HG02610 (cell line): ENCODE measurements at regions not wholly inside any gene's neighbourhood (a gene's known extent, or its start where the extent isn't known, plus 50 kb on each side); places are given as distances from the start of the nearest gene placed in this dataset.
"Not testable (repeated sequence)": the region's sequence is repeated elsewhere in the genome, so short reads cannot be mapped to it uniquely, and the experiment has no call there.

ENCODE experiments used
- ATAC-seq: cut with Tn5 transposase; IDR thresholded peaks from one replicate; pipeline ENCODE4 v1.9.1; 2021; ENCODE audit warnings: mild to moderate bottlenecking, moderate library complexity; ENCODE audit not compliant: unreplicated experiment

DNA sequence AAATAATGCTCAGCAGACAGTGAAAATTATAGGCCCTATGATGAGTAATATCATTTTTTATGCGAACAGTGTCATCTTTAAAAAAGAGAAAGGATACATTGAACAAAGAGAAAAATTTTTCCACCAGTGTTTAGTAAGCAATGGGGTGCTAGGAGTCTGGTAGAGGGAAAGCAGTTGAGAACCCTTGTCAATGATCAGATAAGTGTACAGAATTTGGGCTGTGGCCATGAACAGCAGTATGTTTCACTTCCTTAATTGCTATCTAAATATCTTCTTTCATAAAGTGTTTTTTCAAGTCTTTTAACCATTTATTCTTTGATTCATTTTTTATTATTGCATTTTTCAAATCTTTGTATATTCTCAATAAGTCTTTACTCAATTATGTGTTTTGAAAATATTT is 750.7 kb upstream of the KCND2 start:
- ATAC-seq, result no peak

- ATAC-seq, result no peak
Measured at GRCh38 chr7:119522698-119523097, 750.3 kb upstream of the KCND2 start.

GRCh38 chr7:119545118-119545517 is 727.9 kb upstream of the KCND2 start:
- ATAC-seq, result no peak

DNA sequence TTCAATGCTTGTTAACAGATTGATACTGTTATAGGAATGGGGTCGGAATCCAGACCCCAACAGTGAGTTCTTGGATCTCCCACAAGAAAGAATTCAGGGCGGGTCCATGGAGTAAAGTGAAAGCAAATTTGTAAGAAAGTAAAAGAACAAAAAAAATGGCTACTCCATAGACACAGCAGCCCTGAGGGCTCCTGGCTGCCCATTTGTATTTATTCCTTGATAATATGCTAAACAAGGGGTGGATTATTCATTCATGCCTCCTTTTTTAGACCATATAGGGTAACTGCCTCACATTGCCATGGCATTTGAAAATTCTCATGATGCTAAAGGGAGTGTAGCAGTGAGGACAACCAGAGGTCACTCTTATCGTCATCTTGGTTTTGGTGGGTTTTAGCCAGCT is 717.2 kb upstream of the KCND2 start:
- no peak for ATAC-seq

- ATAC-seq, result no peak
Measured at GRCh38 chr7:119556436-119556835, 716.5 kb upstream of the KCND2 start.

DNA sequence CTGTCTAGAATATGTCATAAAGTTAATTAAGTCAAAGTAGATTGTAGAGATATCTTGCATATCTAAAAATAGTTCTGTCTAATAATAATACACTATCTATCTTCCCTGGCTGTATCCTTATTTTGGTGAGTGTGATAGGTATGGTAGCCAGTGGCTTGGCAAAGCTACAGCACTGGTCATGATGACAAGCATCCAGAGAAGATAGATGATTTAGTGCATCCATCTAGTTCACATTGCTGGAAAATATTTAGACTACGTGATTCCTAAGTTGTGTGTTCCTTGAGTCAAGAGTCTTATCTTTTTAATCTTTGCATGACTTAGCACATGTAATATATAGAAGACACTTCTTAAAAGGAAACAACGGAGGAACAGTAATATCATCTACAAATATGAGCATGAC is 711.2 kb upstream of the KCND2 start:
- ATAC-seq, result no peak

GRCh38 chr7:119562839-119563238 is 710.1 kb upstream of the KCND2 start:
- ATAC-seq, result no peak

- no peak for ATAC-seq
Measured at GRCh38 chr7:119571666-119572065, 701.3 kb upstream of the KCND2 start.

GRCh38 chr7:119572132-119572531 is 700.8 kb upstream of the KCND2 start:
- ATAC-seq, result no peak

GRCh38 chr7:119572541-119572940 is 700.4 kb upstream of the KCND2 start:
- ATAC-seq, result no peak

GRCh38 chr7:119578116-119578515 is 694.9 kb upstream of the KCND2 start:
- no peak for ATAC-seq

DNA sequence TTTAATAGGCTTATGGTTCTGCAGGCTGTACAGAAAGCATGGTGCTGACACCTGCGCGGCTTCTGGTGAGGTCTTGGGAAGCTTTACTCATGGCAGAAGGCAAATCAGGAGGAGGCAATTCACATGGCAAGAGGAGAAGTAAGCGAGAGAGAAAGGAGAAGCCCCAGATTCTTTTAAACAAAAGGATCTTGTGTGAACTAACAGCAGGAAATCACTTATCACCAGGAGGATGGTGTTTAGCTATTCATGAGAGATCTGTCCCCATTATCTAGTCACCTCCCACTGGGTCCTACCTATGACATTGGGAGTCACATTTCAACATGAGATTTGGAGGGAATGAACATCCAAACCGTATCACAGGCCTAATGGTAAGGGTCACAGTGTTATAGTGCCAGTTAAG is 678.0 kb upstream of the KCND2 start:
- no peak for ATAC-seq

- ATAC-seq, result no peak
Measured at GRCh38 chr7:119596651-119597050, 676.3 kb upstream of the KCND2 start.

- ATAC-seq, result no peak
Measured at GRCh38 chr7:119606297-119606696, 666.7 kb upstream of the KCND2 start.

DNA sequence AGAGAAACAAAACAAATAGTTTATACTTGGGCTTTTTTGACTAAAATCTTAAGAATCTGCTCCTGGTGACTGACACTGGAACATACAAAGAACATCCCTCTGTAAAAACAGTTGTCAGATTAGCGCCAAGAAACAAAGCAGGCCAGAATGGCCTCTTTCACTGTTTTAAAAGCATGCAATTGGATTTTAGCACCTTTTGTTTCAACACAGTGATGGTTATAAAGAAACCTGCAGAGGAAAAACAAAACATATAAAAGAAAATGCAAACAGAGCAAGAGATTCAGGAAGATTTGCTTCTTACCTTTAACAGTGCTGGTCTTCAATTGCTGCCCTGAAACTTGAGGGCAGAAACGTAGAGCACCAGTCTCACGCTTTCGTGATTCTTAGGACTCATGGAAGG is 652.2 kb upstream of the KCND2 start:
- no peak for ATAC-seq

DNA sequence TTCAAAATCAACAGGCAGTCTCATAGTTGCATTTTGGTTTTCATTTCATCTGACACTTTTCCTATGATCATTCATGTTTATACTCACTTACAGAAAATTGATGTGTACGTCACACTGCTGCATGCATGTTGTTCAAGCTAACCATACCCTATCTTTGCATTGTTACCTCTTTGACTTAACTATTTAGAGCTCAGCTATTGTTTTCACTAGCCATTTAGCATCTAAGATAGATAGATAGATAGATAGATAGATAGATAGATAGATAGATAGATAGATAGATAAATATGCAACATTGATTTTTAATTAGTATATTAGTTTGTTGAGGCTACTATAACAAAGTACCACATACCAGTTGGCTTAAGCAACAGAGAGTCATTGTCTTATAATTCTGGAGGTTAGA is 649.5 kb upstream of the KCND2 start:
- ATAC-seq, result no peak

- no peak for ATAC-seq
Measured at GRCh38 chr7:119630406-119630969, 642.5 kb upstream of the KCND2 start.

DNA sequence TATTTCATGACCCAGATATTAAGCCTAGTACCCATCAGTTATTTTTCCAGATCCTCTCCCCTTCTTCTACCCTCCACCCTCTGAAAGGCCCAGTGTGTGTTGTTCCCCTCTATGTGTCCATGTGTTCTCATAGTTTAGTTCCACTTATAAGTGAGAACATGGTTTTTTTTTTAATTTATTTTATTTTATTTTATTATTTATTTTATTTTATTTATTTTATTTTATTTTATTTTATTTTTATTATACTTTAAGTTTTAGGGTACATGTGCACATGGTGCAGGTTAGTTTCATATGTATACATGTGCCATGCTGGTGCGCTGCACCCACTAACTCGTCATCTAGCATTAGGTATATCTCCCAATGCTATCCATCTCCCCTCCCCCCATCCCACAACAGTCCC is 639.2 kb upstream of the KCND2 start:
- not testable (repeated sequence) for ATAC-seq

DNA sequence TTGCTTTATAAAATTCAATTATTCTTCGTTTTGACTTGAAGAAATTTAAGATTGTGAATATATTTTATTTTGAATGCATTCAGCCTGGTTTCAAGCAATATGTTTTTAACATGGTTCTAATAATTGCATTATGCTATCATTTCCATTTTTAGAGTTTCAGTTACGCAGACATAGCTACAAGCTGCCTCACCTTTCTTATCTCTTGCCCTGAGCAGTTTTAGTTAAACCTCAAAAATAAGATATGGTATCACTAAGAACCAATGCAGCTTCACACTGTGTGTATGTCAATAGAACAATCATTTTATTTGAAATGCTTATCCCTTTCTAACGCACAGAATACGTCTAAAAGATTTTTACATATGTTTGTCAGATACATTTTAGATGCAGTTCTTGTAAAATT is 632.6 kb upstream of the KCND2 start:
- ATAC-seq, result no peak

DNA sequence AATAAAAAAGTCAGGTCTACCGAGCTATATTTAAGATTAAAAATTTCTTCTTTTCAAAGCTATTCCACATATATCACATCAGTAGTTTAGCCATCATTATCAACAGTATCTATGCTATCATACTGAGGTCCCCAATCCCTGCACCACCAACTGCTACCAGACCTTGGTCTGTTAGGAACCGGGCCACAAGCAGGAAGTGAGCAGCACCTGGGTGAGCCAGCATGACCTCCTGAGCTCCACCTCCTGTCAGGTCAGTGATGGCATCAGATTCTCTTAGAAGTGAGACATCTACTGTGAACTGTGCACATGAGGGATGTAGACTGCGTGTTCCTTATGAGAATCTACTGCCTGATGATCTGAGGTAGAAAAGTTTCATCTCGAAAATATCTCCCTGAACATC is 632.1 kb upstream of the KCND2 start:
- no peak for ATAC-seq

GRCh38 chr7:119643558-119643957 is 629.4 kb upstream of the KCND2 start:
- ATAC-seq, result no peak

GRCh38 chr7:119647286-119647685 is 625.7 kb upstream of the KCND2 start:
- no peak for ATAC-seq

DNA sequence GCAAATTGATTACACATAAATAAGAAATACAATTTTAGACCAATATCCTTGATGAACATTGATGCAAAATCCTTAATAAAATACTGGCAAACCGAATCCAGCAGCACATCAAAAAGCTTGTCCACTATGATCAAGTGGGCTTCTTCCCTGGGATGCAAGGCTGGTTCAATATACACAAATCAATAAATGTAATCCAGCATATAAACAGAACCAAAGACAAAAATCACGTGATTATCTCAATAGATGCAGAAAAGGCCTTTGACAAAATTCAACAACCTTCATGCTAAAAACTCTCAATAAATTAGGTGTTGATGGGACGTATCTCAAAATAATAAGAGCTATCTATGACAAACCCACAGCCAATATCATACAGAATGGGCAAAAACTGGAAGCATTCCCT is 624.2 kb upstream of the KCND2 start:
- not testable (repeated sequence) for ATAC-seq

DNA sequence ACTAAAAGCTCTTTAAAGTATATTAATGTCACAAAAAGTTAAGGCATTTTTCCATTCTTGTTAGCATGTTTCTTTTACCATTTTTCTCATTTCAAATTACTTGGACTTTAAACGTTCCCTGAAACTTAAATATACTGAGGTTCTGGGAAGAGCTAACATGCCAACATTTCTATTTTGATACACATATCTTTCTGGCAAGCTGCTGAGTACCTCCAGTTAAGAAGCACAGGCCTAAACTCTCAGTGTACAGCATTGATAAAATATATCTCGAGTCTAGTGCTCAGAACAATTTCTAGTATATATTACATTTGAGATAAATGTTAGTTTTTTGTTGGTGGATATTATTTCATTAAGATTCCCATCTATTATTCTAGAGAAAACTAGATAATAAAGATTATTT is 612.9 kb upstream of the KCND2 start:
- no peak for ATAC-seq
